ENCODE measurements at regions not wholly inside any gene's neighbourhood (a gene's known extent, or its start where the extent isn't known, plus 50 kb on each side); places are given as distances from the start of the nearest gene placed in this dataset.

- TF ChIP-seq CTCF (IDR thresholded peaks at IDR 0.05) (no peak), POLR2A (IDR thresholded peaks at IDR 0.05) (no peak)
Observed at GRCh38 chr1:224044420-224044819, 69.5 kb upstream of the FBXO28 start.
